Activated T-helper 1 cell treated with anti-CD3 and anti-CD28 coated beads, Interleukin-2, amount 50 U/mL, for 16 hours (primary cell): ENCODE measurements at regions not wholly inside any gene's neighbourhood (a gene's known extent, or its start where the extent isn't known, plus 50 kb on each side); places are given as distances from the start of the nearest gene placed in this dataset.

Experiments used
- DNase-seq, 2 donors: peaks; one replicate each; pipeline ENCODE4 v3.0.0-alpha.2; 2020; ENCODE audit warnings: low read depth in 1 of 2, low spot score in 1 of 2

- DNase-seq, result no peak
Observed at GRCh38 chr14:51307551-51307950, 67.5 kb downstream of the TMX1 start.

- DNase-seq, result no peak
Observed at GRCh38 chr14:51308866-51309265, 68.8 kb downstream of the TMX1 start.

GRCh38 chr14:51310505-51310944 lies 70.5 kb downstream of the TMX1 start:
- no peak for DNase-seq

- DNase-seq, result no peak
Observed at GRCh38 chr14:51314321-51315015, 74.4 kb downstream of the TMX1 start.

GRCh38 chr14:51317373-51317772 lies 77.3 kb downstream of the TMX1 start:
- no peak for DNase-seq

- no peak for DNase-seq
Observed at GRCh38 chr14:51318813-51319597, 79.0 kb downstream of the TMX1 start.

- DNase-seq, result no peak
Observed at GRCh38 chr14:51321036-51321435, 81.0 kb downstream of the TMX1 start.

GRCh38 chr14:51323492-51323891 lies 83.4 kb downstream of the TMX1 start:
- no peak for DNase-seq

GRCh38 chr14:51327376-51327775 lies 87.3 kb downstream of the TMX1 start:
- no peak for DNase-seq

- no peak for DNase-seq
Observed at GRCh38 chr14:51328064-51328771, 88.2 kb downstream of the TMX1 start.

- no peak for DNase-seq
Observed at GRCh38 chr14:51328772-51329353, 88.8 kb downstream of the TMX1 start.

- no peak for DNase-seq
Observed at GRCh38 chr14:51331486-51332367, 91.7 kb downstream of the TMX1 start.

- no peak for DNase-seq
Observed at GRCh38 chr14:51333299-51333698, 93.3 kb downstream of the TMX1 start.

GRCh38 chr14:51333901-51334521 lies 94.0 kb downstream of the TMX1 start:
- no peak for DNase-seq

- DNase-seq, result no peak
Observed at GRCh38 chr14:51334566-51334965, 94.5 kb downstream of the TMX1 start.

GRCh38 chr14:51335531-51335930 lies 95.5 kb downstream of the TMX1 start:
- DNase-seq, result no peak

- DNase-seq, result no peak
Observed at GRCh38 chr14:51335961-51336723, 96.1 kb downstream of the TMX1 start.

- DNase-seq, result no peak
Observed at GRCh38 chr14:51336734-51337133, 96.7 kb downstream of the TMX1 start.

GRCh38 chr14:51337520-51337919 lies 97.5 kb downstream of the TMX1 start:
- DNase-seq, result no peak
